Left cardiac atrium (tissue), 4 donors: ENCODE measurements at regions not wholly inside any gene's neighbourhood (a gene's known extent, or its start where the extent isn't known, plus 50 kb on each side); places are given as distances from the start of the nearest gene placed in this dataset.

Experiments used
- ATAC-seq, 2 donors: fragments of 200-7000 bp; cut with Tn5 transposase; one replicate each; pipeline ENCODE4 v1.9.1; 2020; ENCODE audit warnings: mild to moderate bottlenecking in 2 of 2, moderate library complexity in 2 of 2
- DNase-seq: peaks from one replicate; pipeline ENCODE4 v3.0.0-alpha.2; 2020
- intact Hi-C, 2 donors: fragments of 100-400 bp; cut with DNase I; formaldehyde crosslinking; loops; one replicate each; pipeline versions ENCODE4 v1.14.1 to v1.15.1; 2022 to 2023
- donor health status: DM: no; HTN: yes; CAD: no.
- donor health status: DM: no; HTN: yes; CAD: no; lungs with severe emphysema.
- donor health status: DM: yes; HTN: yes; CAD: no.
- donor health status: Dilated cardiomyopathy.

DNA sequence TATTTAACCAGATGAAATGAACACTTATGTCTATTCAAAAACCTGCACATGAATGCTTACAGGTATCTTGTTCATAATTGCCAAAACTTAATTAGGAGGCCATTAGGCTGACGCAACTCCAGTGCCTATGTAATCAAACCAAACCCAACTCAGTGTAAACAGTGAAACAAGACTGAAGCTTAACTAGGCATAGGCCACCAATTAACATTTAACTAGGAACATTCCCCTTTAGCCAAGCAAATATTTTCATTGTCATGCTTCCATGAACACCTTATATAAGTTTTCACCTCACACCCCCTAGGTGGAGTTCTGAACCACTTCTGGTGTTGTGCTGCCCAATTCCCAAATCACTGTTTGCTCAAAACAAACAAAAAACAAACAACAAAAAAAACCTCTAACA is 686.0 kb downstream of the STPG2 start:
- intact Hi-C loops = no loop called here
- ATAC-seq (no peak), DNase-seq (no peak)

DNA sequence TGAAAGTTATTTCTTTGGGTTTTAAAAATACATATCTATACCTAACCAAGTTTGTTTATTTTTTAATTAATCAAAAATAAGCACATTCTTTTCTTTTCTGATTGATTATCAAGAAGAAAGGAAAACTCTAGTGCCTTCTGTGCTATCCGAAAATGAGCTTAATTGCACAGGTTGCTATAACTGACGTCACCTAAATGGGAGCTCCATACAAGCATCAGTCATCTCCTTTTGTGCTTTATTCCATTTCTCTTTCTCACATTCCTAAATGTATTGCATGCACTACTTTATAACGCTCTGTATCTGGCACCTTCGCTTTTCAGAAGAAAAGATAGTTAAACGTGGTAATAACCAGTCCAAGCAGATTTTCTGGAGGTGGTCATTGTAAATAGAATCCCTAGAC is 675.0 kb downstream of the STPG2 start:
- no peak for DNase-seq
- intact Hi-C loops = no loop called here
- ATAC-seq = no peak

DNA sequence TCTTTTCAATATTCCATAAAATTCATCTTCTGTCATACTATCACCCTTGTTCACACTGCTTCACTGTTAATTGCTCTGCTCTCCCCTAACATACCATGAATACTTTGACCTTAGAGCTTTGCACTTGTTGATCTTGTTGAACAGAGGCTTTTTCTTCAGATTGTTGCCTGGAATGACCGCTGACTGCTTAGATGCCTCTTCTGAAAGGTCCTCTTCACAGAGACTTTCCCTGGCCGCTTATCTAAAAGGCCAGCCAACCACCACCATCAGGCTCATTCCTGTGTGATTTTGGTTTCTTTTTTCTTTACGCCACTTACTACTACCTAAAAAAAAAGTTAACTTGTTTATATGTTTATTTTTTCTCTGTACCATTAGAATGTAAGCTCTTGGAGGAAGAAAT is 667.7 kb downstream of the STPG2 start:
- no peak for ATAC-seq
- no peak for DNase-seq
- intact Hi-C loops = no loop called here

DNA sequence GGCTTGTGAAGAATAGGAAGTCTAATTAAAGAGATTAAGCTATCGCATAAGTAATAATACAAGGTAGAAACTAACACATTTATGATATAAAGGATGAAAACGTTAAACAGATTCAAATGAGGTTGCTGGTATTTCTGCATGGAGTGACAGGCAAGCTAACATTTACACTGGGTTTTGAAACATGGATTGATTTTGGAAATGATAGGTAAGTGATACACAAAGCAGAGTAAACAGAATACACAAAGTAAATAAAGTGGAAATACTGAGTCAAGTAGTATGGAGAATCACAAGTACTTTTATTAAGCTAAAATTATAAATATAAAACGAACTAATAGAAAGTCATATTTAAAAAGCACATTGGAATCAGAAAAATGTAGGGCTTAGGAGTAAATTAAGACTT is 665.3 kb downstream of the STPG2 start:
- ATAC-seq = no peak
- intact Hi-C loops = no loop called here
- DNase-seq = no peak

DNA sequence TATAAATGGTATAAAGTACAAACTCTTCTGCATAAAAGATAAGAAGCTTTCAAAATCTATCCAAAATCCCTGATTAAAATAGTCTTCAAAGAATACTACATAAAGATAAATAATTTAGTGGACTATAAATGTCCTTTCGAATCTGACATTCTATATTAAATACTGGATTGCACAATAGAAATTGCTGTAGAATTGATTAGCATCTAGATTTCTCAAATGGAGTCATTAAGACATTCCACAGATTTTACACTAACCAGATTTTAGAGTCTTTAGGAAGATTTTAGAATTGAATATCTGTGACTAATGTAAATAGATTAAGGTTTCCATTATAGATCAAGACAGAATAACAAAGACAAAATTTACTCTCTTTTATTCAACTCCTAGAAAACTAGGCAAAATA is 663.9 kb downstream of the STPG2 start:
- intact Hi-C loops = no loop called here
- DNase-seq = no peak
- no peak for ATAC-seq

DNA sequence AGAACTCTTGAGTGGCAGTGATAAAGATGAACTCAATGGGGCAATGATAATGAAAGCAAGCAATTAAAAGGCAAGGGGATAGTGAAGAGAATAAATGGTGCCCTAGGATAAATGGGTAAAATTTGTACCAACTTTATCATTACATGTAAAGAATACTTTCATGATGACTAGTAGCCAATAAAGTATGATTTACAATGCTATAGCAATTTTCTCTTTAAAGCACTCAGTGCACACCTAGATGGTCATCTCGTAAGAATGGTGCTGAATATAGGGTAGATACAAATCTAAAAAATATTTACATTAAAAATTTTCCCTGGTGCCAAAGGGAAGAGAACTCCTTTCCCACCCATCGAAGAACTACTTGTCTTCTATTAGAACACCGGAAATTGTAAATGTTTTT is 651.4 kb downstream of the STPG2 start:
- intact Hi-C loops = no loop called here
- ATAC-seq (no peak), DNase-seq (no peak)

DNA sequence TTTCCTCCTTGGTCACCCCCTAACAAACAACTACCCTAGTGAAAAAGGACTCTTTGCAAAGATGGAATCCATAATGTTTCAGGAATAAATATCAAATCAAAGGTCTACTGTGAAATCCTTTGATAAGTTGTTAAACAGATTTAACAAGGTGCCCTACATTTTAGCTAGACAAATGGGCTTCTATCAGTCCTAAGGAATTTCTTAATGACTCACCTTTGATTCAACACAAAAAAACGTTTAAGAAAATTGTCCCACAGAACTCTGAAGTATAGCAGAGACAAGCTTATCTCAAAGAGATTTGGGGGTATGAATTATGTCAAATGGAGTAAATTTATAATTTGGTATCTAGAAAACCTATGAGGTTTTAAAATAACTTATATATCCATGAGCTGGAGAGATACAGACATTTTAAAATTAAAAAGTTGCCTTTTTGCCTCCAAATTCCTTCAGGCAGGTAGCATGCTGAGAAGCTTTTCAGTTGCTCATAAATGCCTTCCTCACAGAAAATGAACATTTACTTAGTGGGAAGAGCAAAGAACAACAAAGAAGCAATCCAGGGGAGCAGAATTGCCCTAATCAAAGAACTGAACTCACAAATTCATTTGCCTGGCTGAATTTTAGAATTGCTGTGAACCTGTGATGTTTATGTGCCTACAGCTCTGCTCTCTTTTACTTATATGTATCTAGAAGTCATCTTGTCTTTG is 649.3 kb downstream of the STPG2 start:
- ATAC-seq = no peak
- no peak for DNase-seq
- intact Hi-C loops = no loop called here

DNA sequence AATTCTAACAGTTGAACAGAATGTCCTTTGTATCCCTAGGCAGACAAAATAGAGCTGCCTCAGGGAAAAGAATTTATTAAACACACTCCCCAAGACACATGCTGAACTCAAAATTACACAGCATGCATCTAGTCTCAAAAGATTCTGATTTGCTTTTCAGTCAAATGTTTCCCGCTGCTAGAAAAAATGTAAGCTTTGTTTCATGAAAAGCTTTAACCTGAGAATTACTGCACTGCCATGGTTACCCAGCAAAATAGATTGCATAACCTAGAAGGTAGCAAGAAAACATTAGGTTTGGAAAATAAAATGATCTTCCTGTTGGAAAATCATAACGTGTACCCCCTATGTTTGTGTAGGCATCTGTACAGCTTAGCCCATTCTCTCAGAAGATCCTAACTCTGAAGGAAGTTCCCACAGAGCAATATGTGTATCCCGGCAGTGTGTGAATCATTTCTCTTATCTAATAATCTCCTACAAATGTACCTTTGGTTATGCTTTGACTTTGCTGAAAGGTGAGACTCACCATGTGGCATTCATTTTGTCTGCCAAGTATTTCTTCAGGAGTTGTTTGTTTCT is 646.9 kb downstream of the STPG2 start:
- intact Hi-C loops = no loop called here
- no peak for DNase-seq
- peak in 1 of 2 donors; percentile 41 for ATAC-seq

DNA sequence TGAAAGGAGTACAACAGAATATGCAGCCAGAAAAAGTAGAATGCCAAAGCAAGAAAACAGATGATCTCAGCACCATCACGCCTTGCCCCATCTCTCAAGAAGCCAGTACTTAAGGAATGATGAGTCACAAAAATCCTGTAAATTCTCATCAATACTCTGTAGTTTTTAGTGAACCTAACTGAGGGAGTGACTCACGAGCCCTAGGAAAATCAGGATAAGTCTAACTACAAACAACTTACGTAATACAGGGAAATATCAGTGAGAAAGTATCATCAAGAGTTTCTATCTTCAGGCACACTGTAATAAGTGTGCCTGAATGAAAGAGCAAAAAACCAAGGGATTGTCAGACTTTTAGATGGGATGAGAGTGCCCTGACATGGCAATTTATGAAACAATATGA is 644.4 kb downstream of the STPG2 start:
- no peak for DNase-seq
- intact Hi-C loops = no loop called here
- ATAC-seq = peak in 1 of 2 donors; percentile 77

DNA sequence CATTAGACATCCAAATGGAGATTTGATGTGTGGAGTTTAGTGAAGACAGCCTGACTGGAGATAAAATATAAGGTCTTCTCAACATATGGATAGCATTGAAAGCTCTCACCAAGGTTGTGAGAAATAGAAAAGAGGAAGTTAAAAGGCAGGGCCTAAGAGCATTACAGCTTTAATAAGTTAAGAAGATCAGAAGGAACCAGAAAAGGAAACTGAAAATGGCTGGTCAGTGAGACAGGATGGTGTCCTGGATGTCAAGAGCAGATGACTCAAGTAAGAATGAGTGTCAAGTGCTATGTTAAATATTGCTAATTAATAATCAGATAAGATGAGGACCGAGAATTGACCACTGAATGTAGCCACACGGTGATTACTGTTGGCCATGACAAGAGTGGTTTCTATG is 642.9 kb downstream of the STPG2 start:
- no peak for DNase-seq
- intact Hi-C loops = no loop called here

DNA sequence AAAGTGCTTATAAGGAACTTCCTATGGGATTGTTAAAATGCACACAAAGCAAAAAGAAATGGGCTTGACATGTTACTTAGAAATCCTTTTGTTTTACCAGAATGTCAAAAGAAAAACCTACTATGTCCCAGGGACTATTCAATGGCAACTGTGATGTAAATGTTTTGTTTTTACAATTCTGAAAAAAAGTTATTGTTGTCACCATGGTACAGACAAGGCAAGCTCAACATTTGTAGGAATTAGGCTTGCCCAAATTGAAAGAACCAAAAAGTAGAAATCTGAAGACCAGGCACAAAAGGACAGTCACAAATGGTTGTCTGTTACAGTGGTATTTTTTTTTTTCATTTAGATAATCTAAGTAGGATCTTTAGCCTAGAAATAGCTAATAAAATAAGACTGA is 638.6 kb downstream of the STPG2 start:
- intact Hi-C loops = no loop called here
- DNase-seq = no peak
- no peak for ATAC-seq

More for the DNA sequence above, 642.9 kb downstream of the STPG2 start:
- no peak for ATAC-seq

DNA sequence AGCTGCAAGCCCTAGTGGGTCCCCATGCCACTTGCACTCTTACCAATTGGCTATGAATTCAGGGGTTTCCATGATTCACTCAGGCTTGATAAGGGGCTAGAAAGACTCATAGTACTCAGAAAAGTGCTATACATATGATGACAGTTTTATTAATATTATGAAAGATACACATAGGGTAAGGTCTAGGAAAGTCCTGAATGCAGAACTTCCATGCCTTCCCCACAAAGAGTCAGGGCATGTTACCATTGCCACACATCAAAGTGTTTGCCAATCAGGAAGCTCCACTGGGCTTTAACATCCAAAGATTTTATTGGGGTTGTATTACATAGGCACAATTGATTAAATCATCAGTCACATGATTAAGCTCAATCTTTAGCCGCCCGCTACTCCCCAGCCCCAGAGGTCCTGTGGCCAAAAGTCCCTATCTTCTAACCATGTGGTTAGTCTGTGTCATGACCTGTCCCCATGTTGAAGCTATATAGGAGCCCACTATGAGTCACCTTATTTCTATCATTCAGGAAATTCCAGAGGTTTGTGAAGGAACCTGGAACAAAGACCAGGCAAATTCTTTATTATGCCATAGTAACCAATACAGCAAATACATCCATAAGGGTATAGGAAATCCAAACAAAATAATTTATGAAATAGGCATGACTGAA is 635.6 kb downstream of the STPG2 start:
- intact Hi-C loops = no loop called here
- ATAC-seq (no peak), DNase-seq (no peak)
